IPS-18a (cell line): ENCODE measurements at regions not wholly inside any gene's neighbourhood (a gene's known extent, or its start where the extent isn't known, plus 50 kb on each side); places are given as distances from the start of the nearest gene placed in this dataset.
"Not testable (repeated sequence)": the region's sequence is repeated elsewhere in the genome, so short reads cannot be mapped to it uniquely, and the experiment has no call there.

Experiments
- H3K27ac ChIP-seq: one replicate; pipeline ENCODE4 v1.5.1; 2013; ENCODE audit warnings: low read length
- H3K27me3 ChIP-seq: one replicate; pipeline ENCODE4 v1.6.1; 2013; ENCODE audit warnings: mild to moderate bottlenecking, low read length; ENCODE audit not compliant: control insufficient read depth, insufficient read depth
- H3K36me3 ChIP-seq: one replicate; pipeline ENCODE4 v1.6.1; 2013; ENCODE audit warnings: low read depth, low read length; ENCODE audit not compliant: control insufficient read depth
- H3K4me1 ChIP-seq: one replicate; pipeline ENCODE4 v1.6.1; 2013; ENCODE audit warnings: low read depth, low read length; ENCODE audit not compliant: control insufficient read depth
- H3K4me3 ChIP-seq: one replicate; pipeline ENCODE4 v1.5.1; 2013; ENCODE audit warnings: low read length
- H3K9ac ChIP-seq: one replicate; pipeline ENCODE4 v1.6.1; 2013; ENCODE audit warnings: mild to moderate bottlenecking, low read length, moderate library complexity
- H3K9me3 ChIP-seq: one replicate; pipeline ENCODE4 v1.6.1; 2013; ENCODE audit warnings: low read depth, low read length; ENCODE audit not compliant: control insufficient read depth

DNA sequence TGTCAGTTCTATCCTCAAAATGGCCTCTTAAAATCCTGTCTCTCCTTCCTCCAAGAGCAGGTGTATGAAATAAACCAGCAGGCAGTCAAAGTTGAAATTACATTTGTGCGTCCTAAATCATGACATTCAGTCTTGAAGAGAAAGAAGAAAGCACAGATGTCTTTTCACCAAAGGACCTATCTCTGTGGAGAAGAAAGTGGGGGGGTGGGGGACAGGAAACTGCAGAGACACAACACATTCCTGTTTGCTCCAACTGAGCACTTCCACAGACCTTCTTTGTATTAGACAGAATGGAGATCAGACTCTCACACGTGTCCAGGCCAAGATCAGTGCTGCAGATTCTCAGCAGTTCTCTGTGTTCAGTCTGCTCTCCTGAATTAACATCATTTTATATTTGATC lies 471.9 kb upstream of the RGMB start:
- no peaks in the 10 kb centered on the region for H3K36me3 ChIP-seq
- no peak overlapping the region for H3K4me3 ChIP-seq
- peak overlapping the region; percentile 18 for H3K27ac ChIP-seq
- peaks cover 6% of the 10 kb centered on the region for H3K4me1 ChIP-seq
- H3K27me3 ChIP-seq: no peaks in the 10 kb centered on the region
- H3K9ac ChIP-seq: no peak overlapping the region
- no peaks in the 10 kb centered on the region for H3K9me3 ChIP-seq

GRCh38 chr5:98307811-98308210 lies 465.7 kb upstream of the RGMB start:
- H3K9ac ChIP-seq: no peak overlapping the region
- H3K4me1 ChIP-seq: peaks cover 15% of the 10 kb centered on the region
- no peaks in the 10 kb centered on the region for H3K36me3 ChIP-seq
- no peaks in the 10 kb centered on the region for H3K9me3 ChIP-seq
- H3K4me3 ChIP-seq: no peak overlapping the region
- no peaks in the 10 kb centered on the region for H3K27me3 ChIP-seq
- H3K27ac ChIP-seq: no peak overlapping the region

DNA sequence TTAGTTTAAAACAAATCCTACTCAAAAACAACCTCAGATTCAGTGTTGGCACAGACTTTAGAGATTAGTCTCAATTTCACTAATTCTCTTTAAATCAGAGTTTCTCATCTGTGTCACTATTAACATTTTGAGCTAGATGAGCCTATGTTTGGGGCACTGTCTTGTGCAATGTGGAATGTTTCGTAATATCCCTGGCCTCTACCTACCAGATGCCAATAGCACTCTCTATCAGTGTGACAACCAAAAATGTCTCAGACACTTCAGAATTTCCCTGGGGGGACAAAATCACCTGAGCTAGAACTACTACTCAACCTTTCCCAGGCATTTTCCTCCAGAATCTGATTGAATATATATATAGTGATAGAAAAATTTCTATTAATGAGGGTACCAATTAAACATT lies 465.2 kb upstream of the RGMB start:
- no peak overlapping the region for H3K9ac ChIP-seq
- no peaks in the 10 kb centered on the region for H3K9me3 ChIP-seq
- no peak overlapping the region for H3K4me3 ChIP-seq
- H3K27ac ChIP-seq: no peak overlapping the region
- no peaks in the 10 kb centered on the region for H3K36me3 ChIP-seq
- no peaks in the 10 kb centered on the region for H3K27me3 ChIP-seq
- H3K4me1 ChIP-seq: peaks cover 15% of the 10 kb centered on the region

GRCh38 chr5:98308960-98309359 lies 464.5 kb upstream of the RGMB start:
- H3K9ac ChIP-seq: no peak overlapping the region
- H3K27ac ChIP-seq: no peak overlapping the region

DNA sequence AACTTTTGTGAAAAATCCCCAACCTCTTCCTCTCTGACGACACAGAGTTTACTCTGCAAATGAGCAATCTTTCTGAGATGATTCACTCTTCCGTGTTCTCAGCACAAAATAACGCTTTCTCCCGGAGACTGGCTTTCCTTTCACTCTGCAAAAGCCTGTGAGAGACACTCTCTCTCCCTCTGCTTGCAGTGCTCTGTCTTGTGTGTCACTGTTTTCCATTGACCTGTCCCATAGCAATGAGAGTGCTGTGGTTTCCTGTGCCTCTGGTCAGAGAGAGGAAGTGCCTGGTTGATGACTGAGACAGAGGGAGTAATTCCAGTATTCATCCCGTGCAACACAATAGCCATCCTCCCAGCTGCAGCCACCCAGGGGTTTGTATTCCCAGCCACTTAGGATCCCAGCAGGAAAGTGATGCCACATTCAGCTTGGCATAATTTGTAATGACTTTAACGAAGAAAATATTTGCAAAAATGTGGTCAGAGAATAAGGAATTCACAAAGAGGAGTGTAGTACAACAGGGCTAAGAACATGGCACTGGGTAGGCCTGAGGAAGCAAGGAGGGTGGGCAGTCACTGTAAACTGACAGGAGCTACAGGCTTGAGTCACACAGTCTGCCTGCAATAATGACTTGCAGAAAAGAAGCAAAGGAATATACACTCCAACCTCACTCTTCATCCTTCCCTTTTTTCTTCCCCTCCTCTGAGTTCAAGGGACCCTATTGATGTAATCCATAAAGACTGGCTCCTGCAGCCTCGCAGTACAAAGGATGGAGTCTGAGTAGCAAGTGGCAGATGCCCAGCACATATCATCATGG lies 463.5 kb upstream of the RGMB start:
- H3K4me1 ChIP-seq: peaks cover 15% of the 10 kb centered on the region
- H3K4me3 ChIP-seq: no peak overlapping the region
- no peaks in the 10 kb centered on the region for H3K9me3 ChIP-seq
- no peak overlapping the region for H3K9ac ChIP-seq
- H3K27ac ChIP-seq: no peak overlapping the region
- H3K27me3 ChIP-seq: no peaks in the 10 kb centered on the region
- no peaks in the 10 kb centered on the region for H3K36me3 ChIP-seq

More at GRCh38 chr5:98308960-98309359, 464.5 kb upstream of the RGMB start:
- Histone ChIP-seq H3K9me3 (no peaks in the 10 kb centered on the region), H3K27me3 (no peaks in the 10 kb centered on the region), H3K4me1 (peaks cover 15% of the 10 kb centered on the region), H3K4me3 (no peak overlapping the region), H3K36me3 (no peaks in the 10 kb centered on the region)

- no peak overlapping the region for H3K27ac ChIP-seq
Observed at GRCh38 chr5:98314292-98314691, 459.2 kb upstream of the RGMB start.

DNA sequence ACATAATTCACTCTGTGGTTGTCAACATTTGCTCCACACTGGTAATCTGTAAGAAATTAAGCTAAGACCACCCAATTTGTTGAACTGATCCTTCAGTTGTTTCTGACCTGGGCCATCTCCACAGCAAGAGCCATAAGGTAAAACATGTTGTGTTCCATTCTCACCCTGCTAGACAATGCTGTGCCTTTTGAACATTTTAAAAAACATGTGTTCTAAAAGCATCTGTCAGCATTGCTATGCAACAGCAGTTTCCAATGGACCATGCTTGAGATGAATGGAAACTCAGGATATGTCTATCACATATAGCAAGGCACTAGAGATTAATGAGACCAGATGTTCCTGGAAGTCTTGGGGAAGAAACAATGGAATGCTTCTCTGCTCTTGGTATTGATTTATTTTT lies 455.1 kb upstream of the RGMB start:
- H3K27ac ChIP-seq: no peak overlapping the region
- H3K4me3 ChIP-seq: no peak overlapping the region
- H3K27me3 ChIP-seq: no peaks in the 10 kb centered on the region
- no peaks in the 10 kb centered on the region for H3K9me3 ChIP-seq
- H3K9ac ChIP-seq: no peak overlapping the region
- H3K4me1 ChIP-seq: peaks cover 12% of the 10 kb centered on the region
- H3K36me3 ChIP-seq: no peaks in the 10 kb centered on the region

More at GRCh38 chr5:98314292-98314691, 459.2 kb upstream of the RGMB start:
- H3K9me3 ChIP-seq: no peaks in the 10 kb centered on the region
- H3K9ac ChIP-seq: no peak overlapping the region
- no peaks in the 10 kb centered on the region for H3K36me3 ChIP-seq
- no peaks in the 10 kb centered on the region for H3K27me3 ChIP-seq
- H3K4me3 ChIP-seq: no peak overlapping the region
- H3K4me1 ChIP-seq: peaks cover 15% of the 10 kb centered on the region

DNA sequence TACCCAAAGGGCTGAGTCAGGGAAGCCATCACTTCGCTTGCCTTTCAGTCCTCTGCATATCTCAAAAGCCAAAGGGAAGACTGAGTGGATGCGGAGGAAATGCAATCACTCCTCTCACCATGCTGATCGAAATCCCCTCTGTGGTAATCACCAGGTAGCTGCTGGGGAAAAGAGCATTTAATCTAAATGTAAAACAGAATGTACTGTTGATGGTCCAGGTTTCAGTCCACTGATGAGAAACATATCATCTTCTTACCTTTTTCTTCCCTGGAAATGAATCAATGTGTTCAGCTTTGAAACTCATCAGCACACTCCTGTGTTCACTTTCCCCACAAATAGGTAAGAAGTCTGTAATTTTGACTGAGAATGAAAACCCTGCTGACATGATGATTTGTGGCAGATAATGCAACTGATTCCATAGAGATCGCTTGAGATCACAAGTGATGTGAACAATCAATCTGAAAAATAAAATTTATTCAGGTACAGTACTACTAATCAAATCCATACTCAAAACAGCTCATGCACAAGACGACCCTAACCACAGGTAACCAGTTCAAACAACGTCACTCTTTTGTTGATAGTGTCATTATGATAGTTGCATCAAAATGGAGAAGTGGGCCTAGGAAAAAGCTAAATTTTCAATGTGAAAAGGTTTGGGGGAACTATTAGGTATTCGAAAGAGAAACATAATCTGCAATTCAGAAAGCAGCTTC lies 454.0 kb upstream of the RGMB start:
- Histone ChIP-seq H3K27ac (no peak overlapping the region), H3K4me1 (peaks cover 12% of the 10 kb centered on the region)

DNA sequence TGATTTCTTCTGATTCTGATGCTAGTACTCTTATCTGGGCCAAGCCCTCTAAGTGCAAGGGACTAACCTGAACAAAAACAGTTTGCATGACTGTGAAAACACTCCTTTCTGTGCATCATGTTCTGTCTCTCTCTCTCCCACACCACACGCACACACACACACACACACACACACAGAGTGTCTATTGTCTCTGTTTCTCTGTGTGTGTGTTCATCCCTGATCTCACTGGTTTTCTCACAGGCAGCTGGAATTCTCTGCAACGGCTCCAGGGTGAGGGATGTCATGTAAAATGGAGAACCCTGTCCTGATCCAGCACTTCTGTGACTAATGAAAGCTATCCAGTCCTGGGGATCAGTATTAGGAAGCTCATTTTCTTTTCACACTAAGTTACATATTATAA lies 453.1 kb upstream of the RGMB start:
- no peak overlapping the region for H3K27ac ChIP-seq
- no peaks in the 10 kb centered on the region for H3K36me3 ChIP-seq

More for the DNA sequence above, 454.0 kb upstream of the RGMB start:
- Histone ChIP-seq H3K9me3 (no peaks in the 10 kb centered on the region), H3K27me3 (no peaks in the 10 kb centered on the region), H3K4me3 (no peak overlapping the region), H3K9ac (no peak overlapping the region), H3K36me3 (no peaks in the 10 kb centered on the region)

DNA sequence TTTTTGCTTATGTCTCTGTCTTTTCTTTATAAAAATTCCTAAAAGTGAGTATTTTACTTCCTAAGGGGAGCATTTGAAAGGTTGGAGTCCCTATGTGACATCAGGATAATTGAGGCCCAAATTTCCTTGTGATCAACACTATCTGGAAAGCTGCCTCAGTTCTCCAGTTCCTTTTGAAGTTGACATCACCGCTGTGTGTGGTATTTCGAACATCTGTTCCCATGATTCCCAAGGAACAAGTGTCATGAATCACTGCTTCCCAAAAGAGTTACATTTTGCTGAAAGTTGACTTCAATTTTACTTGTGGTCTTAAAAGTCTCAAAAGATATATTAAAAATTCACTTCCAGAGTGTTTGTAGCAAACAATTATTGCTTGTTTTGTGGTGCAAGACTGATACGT lies 452.1 kb upstream of the RGMB start:
- Histone ChIP-seq H3K9ac (no peak overlapping the region), H3K4me3 (no peak overlapping the region), H3K36me3 (no peaks in the 10 kb centered on the region), H3K4me1 (peaks cover 12% of the 10 kb centered on the region), H3K27me3 (no peaks in the 10 kb centered on the region), H3K9me3 (no peaks in the 10 kb centered on the region), H3K27ac (no peak overlapping the region)

More for the DNA sequence above, 453.1 kb upstream of the RGMB start:
- H3K27me3 ChIP-seq: no peaks in the 10 kb centered on the region
- no peaks in the 10 kb centered on the region for H3K9me3 ChIP-seq
- peaks cover 12% of the 10 kb centered on the region for H3K4me1 ChIP-seq
- no peak overlapping the region for H3K9ac ChIP-seq
- H3K4me3 ChIP-seq: no peak overlapping the region

- not testable (repeated sequence) for H3K27ac ChIP-seq, H3K4me3 ChIP-seq, H3K4me1 ChIP-seq, H3K9ac ChIP-seq, H3K27me3 ChIP-seq, H3K9me3 ChIP-seq, H3K36me3 ChIP-seq
Observed at GRCh38 chr5:98325187-98325586, 448.3 kb upstream of the RGMB start.

- H3K27me3 ChIP-seq: no peaks in the 10 kb centered on the region
- no peaks in the 10 kb centered on the region for H3K4me1 ChIP-seq
- no peaks in the 10 kb centered on the region for H3K36me3 ChIP-seq
- no peak overlapping the region for H3K27ac ChIP-seq
- H3K9ac ChIP-seq: no peak overlapping the region
- no peaks in the 10 kb centered on the region for H3K9me3 ChIP-seq
- no peak overlapping the region for H3K4me3 ChIP-seq
Observed at GRCh38 chr5:98328015-98328414, 445.4 kb upstream of the RGMB start.
